Suprapubic skin (tissue), 4 donors: ENCODE measurements at regions not wholly inside any gene's neighbourhood (a gene's known extent, or its start where the extent isn't known, plus 50 kb on each side); places are given as distances from the start of the nearest gene placed in this dataset.

ENCODE experiments used
- CTCF ChIP-seq, 2 donors: fragments of 200-600 bp in 1 of 2; fragments of 450-650 bp in 1 of 2; sonication (generic) in 1 of 2; IDR thresholded peaks; one replicate each; pipeline ENCODE4 v1.5.1; 2016 to 2019; ENCODE audit warnings: antibody characterized with exemption in 2 of 2, mild to moderate bottlenecking in 1 of 2, moderate library complexity in 1 of 2
- POLR2A ChIP-seq, 2 donors: fragments of 450-650 bp; IDR thresholded peaks; one replicate each; pipeline ENCODE4 v1.6.1; 2017; ENCODE audit warnings: antibody characterized with exemption in 2 of 2, mild to moderate bottlenecking in 2 of 2, moderate library complexity in 2 of 2
- POLR2AphosphoS5 ChIP-seq, 3 donors: sonication (generic); formaldehyde crosslinking; IDR thresholded peaks; one replicate each; pipeline ENCODE4 v1.6.1; 2017; ENCODE audit warnings: antibody characterized with exemption in 3 of 3

- TF ChIP-seq CTCF (IDR thresholded peaks at IDR 0.05): no peak
- TF ChIP-seq POLR2AphosphoS5 (IDR thresholded peaks at IDR 0.05): no peak
- TF ChIP-seq POLR2A (IDR thresholded peaks at IDR 0.05): no peak
These were observed 114.1 kb downstream of the ZNF648 start for GRCh38 chr1:181947441-181947840.
